ENCODE measurements at regions not wholly inside any gene's neighbourhood (a gene's known extent, or its start where the extent isn't known, plus 50 kb on each side); places are given as distances from the start of the nearest gene placed in this dataset.

GRCh38 chr14:38342803-38343202 lies 86.9 kb upstream of the CLEC14A start:
- peaks cover 6% of the 10 kb centered on the region for H3K9me3 Mint-ChIP-seq
- no peaks in the 10 kb centered on the region for H3K36me3 Mint-ChIP-seq (ENCODE audit: low read depth)
- ChIA-PET CTCF (no interaction called here), POLR2A (no interaction called here)
- no peak overlapping the region for H3K4me3 Mint-ChIP-seq
- DNase-seq (no peak), ATAC-seq (ENCODE audit: low read depth) (no peak)
- no peaks in the 10 kb centered on the region for H3K27me3 Mint-ChIP-seq
- H3K27ac Mint-ChIP-seq: no peak overlapping the region
- intact Hi-C loops (cut with micrococcal nuclease): no loop called here
- TF ChIP-seq, protein P1, sequence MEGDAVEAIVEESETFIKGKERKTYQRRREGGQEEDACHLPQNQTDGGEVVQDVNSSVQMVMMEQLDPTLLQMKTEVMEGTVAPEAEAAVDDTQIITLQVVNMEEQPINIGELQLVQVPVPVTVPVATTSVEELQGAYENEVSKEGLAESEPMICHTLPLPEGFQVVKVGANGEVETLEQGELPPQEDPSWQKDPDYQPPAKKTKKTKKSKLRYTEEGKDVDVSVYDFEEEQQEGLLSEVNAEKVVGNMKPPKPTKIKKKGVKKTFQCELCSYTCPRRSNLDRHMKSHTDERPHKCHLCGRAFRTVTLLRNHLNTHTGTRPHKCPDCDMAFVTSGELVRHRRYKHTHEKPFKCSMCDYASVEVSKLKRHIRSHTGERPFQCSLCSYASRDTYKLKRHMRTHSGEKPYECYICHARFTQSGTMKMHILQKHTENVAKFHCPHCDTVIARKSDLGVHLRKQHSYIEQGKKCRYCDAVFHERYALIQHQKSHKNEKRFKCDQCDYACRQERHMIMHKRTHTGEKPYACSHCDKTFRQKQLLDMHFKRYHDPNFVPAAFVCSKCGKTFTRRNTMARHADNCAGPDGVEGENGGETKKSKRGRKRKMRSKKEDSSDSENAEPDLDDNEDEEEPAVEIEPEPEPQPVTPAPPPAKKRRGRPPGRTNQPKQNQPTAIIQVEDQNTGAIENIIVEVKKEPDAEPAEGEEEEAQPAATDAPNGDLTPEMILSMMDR (IDR thresholded peaks at IDR 0.05): no peak
- H3K4me1 Mint-ChIP-seq: no peaks in the 10 kb centered on the region

- ChIA-PET CTCF (no interaction called here), POLR2A (no interaction called here)
- DNase-seq (no peak), ATAC-seq (ENCODE audit: low read depth) (no peak)
- no peaks in the 10 kb centered on the region for H3K4me1 Mint-ChIP-seq
- H3K9me3 Mint-ChIP-seq: no peaks in the 10 kb centered on the region
- intact Hi-C loops (cut with micrococcal nuclease): no loop called here
- H3K36me3 Mint-ChIP-seq (ENCODE audit: low read depth): no peaks in the 10 kb centered on the region
- H3K27ac Mint-ChIP-seq: no peak overlapping the region
- no peak overlapping the region for H3K4me3 Mint-ChIP-seq
- TF ChIP-seq, protein P1 (IDR thresholded peaks at IDR 0.05): no peak
- no peaks in the 10 kb centered on the region for H3K27me3 Mint-ChIP-seq
Measured at GRCh38 chr14:38339696-38340095, 83.8 kb upstream of the CLEC14A start.

- Mint-ChIP-seq H3K4me1 (no peaks in the 10 kb centered on the region), H3K36me3 (ENCODE audit: low read depth) (no peaks in the 10 kb centered on the region), H3K9me3 (peaks cover 2% of the 10 kb centered on the region), H3K27me3 (no peaks in the 10 kb centered on the region), H3K4me3 (no peak overlapping the region), H3K27ac (no peak overlapping the region)
- ChIA-PET CTCF (no interaction called here), POLR2A (no interaction called here)
- TF ChIP-seq, protein P1 (IDR thresholded peaks at IDR 0.05): no peak
- ATAC-seq (ENCODE audit: low read depth): no peak
- no peak for DNase-seq
- intact Hi-C loops (cut with micrococcal nuclease): no loop called here
Measured at GRCh38 chr14:38336298-38336697, 80.4 kb upstream of the CLEC14A start.

DNA sequence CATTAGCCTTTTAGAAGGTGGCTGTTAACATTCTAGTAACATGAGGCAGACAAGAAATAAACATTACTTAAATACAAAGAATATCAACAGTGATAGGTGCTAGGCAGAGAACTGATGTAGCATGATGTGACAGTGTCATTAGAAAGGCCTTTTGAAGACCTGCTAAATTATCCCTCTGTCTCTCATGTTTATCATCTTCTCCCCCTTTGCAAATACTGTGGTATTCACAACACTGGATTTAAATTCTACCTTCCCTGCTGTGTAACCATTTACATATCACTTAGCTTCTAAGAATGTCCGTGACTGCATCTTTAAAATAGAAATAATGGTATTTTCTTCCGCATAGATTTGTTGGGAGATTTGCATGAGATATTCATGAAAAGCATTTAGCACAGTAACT lies 74.4 kb upstream of the CLEC14A start:
- Mint-ChIP-seq H3K27me3 (no peaks in the 10 kb centered on the region), H3K36me3 (ENCODE audit: low read depth) (no peaks in the 10 kb centered on the region), H3K4me3 (no peak overlapping the region), H3K9me3 (peaks cover 2% of the 10 kb centered on the region), H3K4me1 (no peaks in the 10 kb centered on the region), H3K27ac (no peak overlapping the region)
- ATAC-seq (ENCODE audit: low read depth): no peak
- POLR2A ChIA-PET: no interaction called here
- DNase-seq: no peak
- TF ChIP-seq, protein P1 (IDR thresholded peaks at IDR 0.05): no peak
- CTCF ChIA-PET: no interaction called here
- intact Hi-C loops (cut with micrococcal nuclease): no loop called here

GRCh38 chr14:38329246-38329645 lies 73.4 kb upstream of the CLEC14A start:
- ChIA-PET POLR2A (no interaction called here), CTCF (no interaction called here)
- H3K27ac Mint-ChIP-seq: no peak overlapping the region
- H3K27me3 Mint-ChIP-seq: no peaks in the 10 kb centered on the region
- no peaks in the 10 kb centered on the region for H3K36me3 Mint-ChIP-seq (ENCODE audit: low read depth)
- no peaks in the 10 kb centered on the region for H3K4me1 Mint-ChIP-seq
- intact Hi-C loops (cut with micrococcal nuclease): no loop called here
- H3K9me3 Mint-ChIP-seq: peaks cover 2% of the 10 kb centered on the region
- TF ChIP-seq, protein P1 (IDR thresholded peaks at IDR 0.05): no peak
- DNase-seq (no peak), ATAC-seq (ENCODE audit: low read depth) (no peak)
- H3K4me3 Mint-ChIP-seq: no peak overlapping the region

All from activated B cell treated with CpG ODN at 0.5 μM for 24 hours (primary cell).